Fibroblast of lung (primary cell): ENCODE measurements at regions not wholly inside any gene's neighbourhood (a gene's known extent, or its start where the extent isn't known, plus 50 kb on each side); places are given as distances from the start of the nearest gene placed in this dataset.

Experiments used
- DNase-seq, 2 donors: peaks; one replicate each; pipeline versions ENCODE4 v3.0.0 to v3.0.0-alpha.2; 2010; ENCODE audit warnings: low read depth in 2 of 2
- H2AFZ ChIP-seq: 2 replicates; pipeline ENCODE4 v1.5.1; 2012; ENCODE audit warnings: low read length, control low read depth, inconsistent platforms
- H3K27ac ChIP-seq: 2 replicates; pipeline ENCODE4 v1.5.1; 2011; ENCODE audit warnings: low read length, control low read depth; ENCODE audit not compliant: insufficient read depth
- H3K27me3 ChIP-seq: 2 replicates; pipeline ENCODE4 v1.5.1; 2011; ENCODE audit warnings: mild to moderate bottlenecking, low read length; ENCODE audit not compliant: control insufficient read depth, insufficient read depth
- H3K36me3 ChIP-seq: 2 replicates; pipeline ENCODE4 v1.5.1; 2011; ENCODE audit warnings: low read length; ENCODE audit not compliant: control insufficient read depth, insufficient read depth
- H3K4me1 ChIP-seq: 2 replicates; pipeline ENCODE4 v1.5.1; 2011; ENCODE audit warnings: low read length; ENCODE audit not compliant: control insufficient read depth, insufficient read depth; ENCODE audit errors: extremely low read depth
- H3K4me2 ChIP-seq: 2 replicates; pipeline ENCODE4 v1.5.1; 2011; ENCODE audit warnings: low read length, control low read depth; ENCODE audit not compliant: insufficient read depth; ENCODE audit errors: extremely low read depth
- H3K4me3 ChIP-seq, 4 experiments: fragments of 200-600 bp in 1 of 4; sonication (generic) in 1 of 4; replicated peaks in 1 of 4; 2 replicates each; pipeline ENCODE4 v1.5.1; 2011 to 2016; ENCODE audit warnings: low read length in 4 of 4, low read depth in 3 of 4, mild to moderate bottlenecking in 3 of 4, control low read depth in 2 of 4, inconsistent platforms in 1 of 4, mixed read lengths in 1 of 4; ENCODE audit not compliant: insufficient read depth in 1 of 4; ENCODE audit errors: control extremely low read depth in 1 of 4
- H3K79me2 ChIP-seq: 2 replicates; pipeline ENCODE4 v1.5.1; 2012; ENCODE audit warnings: mild to moderate bottlenecking, low read length, inconsistent platforms; ENCODE audit not compliant: control insufficient read depth, insufficient read depth
- H3K9ac ChIP-seq: 2 replicates; pipeline ENCODE4 v1.5.1; 2011; ENCODE audit warnings: mild to moderate bottlenecking, low read length, control low read depth; ENCODE audit not compliant: insufficient read depth
- H3K9me3 ChIP-seq: 2 replicates; pipeline ENCODE4 v1.5.1; 2012; ENCODE audit warnings: low read depth, low read length; ENCODE audit not compliant: control insufficient read depth, insufficient read depth
- H4K20me1 ChIP-seq: 2 replicates; pipeline ENCODE4 v1.5.1; 2011; ENCODE audit warnings: low read length; ENCODE audit not compliant: control insufficient read depth, insufficient read depth; ENCODE audit errors: extremely low read depth
- EZH2 ChIP-seq: IDR thresholded peaks from 2 replicates; pipeline ENCODE4 v1.5.1; 2012; ENCODE audit warnings: low read length, control low read depth, mild to moderate bottlenecking; ENCODE audit errors: missing control alignments
- TF ChIP-seq, protein P1 (sequence below), 2 donors: IDR thresholded peaks in 1 of 2; conservative IDR thresholded peaks in 1 of 2; 1 replicate in 1 of 2; 2 replicates in 1 of 2; pipeline ENCODE4 v1.5.1; 2011 to 2012; ENCODE audit warnings: low read length in 2 of 2, control low read depth in 1 of 2, inconsistent platforms in 1 of 2, low read depth in 1 of 2, mild to moderate bottlenecking in 1 of 2

DNA sequence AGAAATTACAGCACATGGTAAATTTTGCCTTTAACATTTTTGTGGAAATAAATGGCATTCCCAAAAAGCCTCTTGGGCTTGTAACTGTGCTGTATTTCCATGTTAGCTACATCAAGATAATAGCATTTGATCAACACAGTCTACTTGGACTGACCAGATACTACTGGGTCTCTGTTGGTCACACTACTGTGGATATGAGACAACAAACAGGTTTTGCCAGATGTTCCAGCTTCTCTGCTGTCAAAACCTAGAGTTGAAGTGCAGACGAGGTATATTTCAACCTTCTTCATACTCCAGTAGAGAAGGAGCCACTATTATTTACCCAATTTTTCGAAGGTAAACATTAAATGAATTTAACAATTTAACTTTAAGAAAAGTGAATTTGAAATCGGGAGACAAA, 284.7 kb upstream of the CITED2 start:
- H3K4me1 ChIP-seq = no peaks in the 10 kb centered on the region

DNA sequence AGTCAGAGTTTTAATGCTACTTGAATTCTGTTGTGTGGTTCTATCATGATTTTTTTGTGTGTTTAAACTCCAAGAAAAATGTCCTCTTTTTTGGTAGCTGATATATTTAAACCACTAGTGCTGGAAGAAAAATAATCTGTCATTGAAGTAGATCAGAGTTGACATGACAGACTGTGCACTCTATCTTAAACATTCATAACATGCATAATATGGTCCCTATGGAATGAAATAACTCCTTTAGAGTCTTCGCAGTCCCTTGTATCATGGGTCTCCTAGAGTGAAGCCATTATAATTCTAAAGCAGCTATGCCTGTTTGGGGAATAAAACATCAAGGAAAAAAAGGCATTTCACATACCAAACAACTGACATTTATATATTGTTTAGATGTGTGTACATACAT, 282.7 kb upstream of the CITED2 start:
- H3K27me3 ChIP-seq = no peaks in the 10 kb centered on the region
- no peaks in the 10 kb centered on the region for H4K20me1 ChIP-seq
- no peak overlapping the region for H3K9ac ChIP-seq

More for the DNA sequence above, 284.7 kb upstream of the CITED2 start:
- no peaks in the 10 kb centered on the region for H3K9me3 ChIP-seq
- no peaks in the 10 kb centered on the region for H4K20me1 ChIP-seq
- H3K27ac ChIP-seq = no peak overlapping the region
- H3K36me3 ChIP-seq = no peaks in the 10 kb centered on the region
- no peak for TF ChIP-seq EZH2
- TF ChIP-seq, protein P1, sequence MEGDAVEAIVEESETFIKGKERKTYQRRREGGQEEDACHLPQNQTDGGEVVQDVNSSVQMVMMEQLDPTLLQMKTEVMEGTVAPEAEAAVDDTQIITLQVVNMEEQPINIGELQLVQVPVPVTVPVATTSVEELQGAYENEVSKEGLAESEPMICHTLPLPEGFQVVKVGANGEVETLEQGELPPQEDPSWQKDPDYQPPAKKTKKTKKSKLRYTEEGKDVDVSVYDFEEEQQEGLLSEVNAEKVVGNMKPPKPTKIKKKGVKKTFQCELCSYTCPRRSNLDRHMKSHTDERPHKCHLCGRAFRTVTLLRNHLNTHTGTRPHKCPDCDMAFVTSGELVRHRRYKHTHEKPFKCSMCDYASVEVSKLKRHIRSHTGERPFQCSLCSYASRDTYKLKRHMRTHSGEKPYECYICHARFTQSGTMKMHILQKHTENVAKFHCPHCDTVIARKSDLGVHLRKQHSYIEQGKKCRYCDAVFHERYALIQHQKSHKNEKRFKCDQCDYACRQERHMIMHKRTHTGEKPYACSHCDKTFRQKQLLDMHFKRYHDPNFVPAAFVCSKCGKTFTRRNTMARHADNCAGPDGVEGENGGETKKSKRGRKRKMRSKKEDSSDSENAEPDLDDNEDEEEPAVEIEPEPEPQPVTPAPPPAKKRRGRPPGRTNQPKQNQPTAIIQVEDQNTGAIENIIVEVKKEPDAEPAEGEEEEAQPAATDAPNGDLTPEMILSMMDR (conservative IDR thresholded peaks at IDR 0.05 in 1 of 2, IDR thresholded peaks at IDR 0.05 in 1 of 2; ENCODE audit: low read depth in 1 of 2, low read length in 2 of 2) = no peak
- no peak overlapping the region for H3K4me2 ChIP-seq
- no peak overlapping the region for H2AFZ ChIP-seq
- no peaks in the 10 kb centered on the region for H3K27me3 ChIP-seq
- no peak for DNase-seq
- H3K79me2 ChIP-seq = no peaks in the 10 kb centered on the region
- no peak overlapping the region for H3K9ac ChIP-seq
- H3K4me3 ChIP-seq = no peak overlapping the region

DNA sequence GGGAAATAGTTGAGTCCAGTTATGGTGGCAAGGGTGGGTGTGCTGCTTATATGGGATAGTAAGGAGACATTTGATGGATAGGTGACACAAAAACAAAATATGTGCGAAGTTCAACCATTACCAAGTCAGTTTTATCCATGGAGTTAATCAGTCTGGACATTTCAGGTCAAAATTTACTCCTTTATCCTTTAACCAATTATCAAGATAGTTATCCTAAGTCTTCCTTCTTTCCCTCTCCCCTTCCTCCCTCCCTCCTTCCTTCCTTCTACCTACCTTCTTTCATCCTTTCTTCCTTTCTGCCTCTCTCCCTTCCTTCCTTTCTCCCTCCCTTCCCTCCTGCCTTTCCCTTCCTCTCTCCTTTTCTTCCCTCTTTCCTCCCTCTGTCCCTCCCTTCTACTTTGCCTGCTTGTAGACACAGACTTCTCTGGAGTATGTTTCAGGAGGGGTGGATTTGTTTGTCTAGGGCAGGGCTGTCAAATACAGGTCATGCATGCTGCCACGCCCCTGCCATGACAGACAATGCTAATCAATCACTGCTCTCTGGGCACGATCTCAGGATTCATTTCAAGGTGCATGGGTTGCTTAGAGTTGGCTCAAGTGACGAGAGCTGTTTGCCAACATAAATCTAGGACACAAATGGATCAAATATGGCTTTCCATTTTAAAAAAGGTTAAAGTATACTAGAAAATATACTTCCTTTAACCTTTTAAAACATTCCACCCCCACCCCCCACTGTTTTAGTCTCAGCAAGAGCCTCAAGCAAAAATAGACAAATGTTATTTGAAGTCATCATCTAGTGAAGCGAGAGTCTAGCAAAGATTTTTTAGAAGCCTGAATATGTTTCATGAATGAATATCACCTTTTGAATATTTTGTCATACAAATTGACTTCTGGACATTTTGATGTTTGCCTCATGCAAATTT, 281.6 kb upstream of the CITED2 start:
- no peaks in the 10 kb centered on the region for H3K4me1 ChIP-seq
- no peak overlapping the region for H3K9ac ChIP-seq
- H3K9me3 ChIP-seq = no peaks in the 10 kb centered on the region
- H3K27me3 ChIP-seq = no peaks in the 10 kb centered on the region
- no peak overlapping the region for H3K4me2 ChIP-seq
- H2AFZ ChIP-seq = no peak overlapping the region
- TF ChIP-seq, protein P1 (conservative IDR thresholded peaks at IDR 0.05 in 1 of 2, IDR thresholded peaks at IDR 0.05 in 1 of 2; ENCODE audit: low read depth in 1 of 2, low read length in 2 of 2) = no peak
- no peak for TF ChIP-seq EZH2
- H4K20me1 ChIP-seq = no peaks in the 10 kb centered on the region
- no peak for DNase-seq
- no peak overlapping the region for H3K27ac ChIP-seq
- no peak overlapping the region for H3K4me3 ChIP-seq
- H3K79me2 ChIP-seq = no peaks in the 10 kb centered on the region
- H3K36me3 ChIP-seq = no peaks in the 10 kb centered on the region

More for the DNA sequence above, 282.7 kb upstream of the CITED2 start:
- no peak for DNase-seq
- no peak overlapping the region for H3K4me2 ChIP-seq
- H3K79me2 ChIP-seq = no peaks in the 10 kb centered on the region
- no peak for TF ChIP-seq EZH2
- TF ChIP-seq, protein P1 (conservative IDR thresholded peaks at IDR 0.05 in 1 of 2, IDR thresholded peaks at IDR 0.05 in 1 of 2; ENCODE audit: low read depth in 1 of 2, low read length in 2 of 2) = no peak
- no peaks in the 10 kb centered on the region for H3K36me3 ChIP-seq
- no peaks in the 10 kb centered on the region for H3K4me1 ChIP-seq
- no peak overlapping the region for H3K4me3 ChIP-seq
- no peak overlapping the region for H3K27ac ChIP-seq
- H3K9me3 ChIP-seq = no peaks in the 10 kb centered on the region
- no peak overlapping the region for H2AFZ ChIP-seq
